HG02571 (cell line): ENCODE measurements at regions not wholly inside any gene's neighbourhood (a gene's known extent, or its start where the extent isn't known, plus 50 kb on each side); places are given as distances from the start of the nearest gene placed in this dataset.

Experiments used
- ATAC-seq: cut with Tn5 transposase; IDR thresholded peaks from one replicate; pipeline ENCODE4 v1.9.1; 2021; ENCODE audit warnings: mild to moderate bottlenecking, moderate library complexity; ENCODE audit not compliant: unreplicated experiment

DNA sequence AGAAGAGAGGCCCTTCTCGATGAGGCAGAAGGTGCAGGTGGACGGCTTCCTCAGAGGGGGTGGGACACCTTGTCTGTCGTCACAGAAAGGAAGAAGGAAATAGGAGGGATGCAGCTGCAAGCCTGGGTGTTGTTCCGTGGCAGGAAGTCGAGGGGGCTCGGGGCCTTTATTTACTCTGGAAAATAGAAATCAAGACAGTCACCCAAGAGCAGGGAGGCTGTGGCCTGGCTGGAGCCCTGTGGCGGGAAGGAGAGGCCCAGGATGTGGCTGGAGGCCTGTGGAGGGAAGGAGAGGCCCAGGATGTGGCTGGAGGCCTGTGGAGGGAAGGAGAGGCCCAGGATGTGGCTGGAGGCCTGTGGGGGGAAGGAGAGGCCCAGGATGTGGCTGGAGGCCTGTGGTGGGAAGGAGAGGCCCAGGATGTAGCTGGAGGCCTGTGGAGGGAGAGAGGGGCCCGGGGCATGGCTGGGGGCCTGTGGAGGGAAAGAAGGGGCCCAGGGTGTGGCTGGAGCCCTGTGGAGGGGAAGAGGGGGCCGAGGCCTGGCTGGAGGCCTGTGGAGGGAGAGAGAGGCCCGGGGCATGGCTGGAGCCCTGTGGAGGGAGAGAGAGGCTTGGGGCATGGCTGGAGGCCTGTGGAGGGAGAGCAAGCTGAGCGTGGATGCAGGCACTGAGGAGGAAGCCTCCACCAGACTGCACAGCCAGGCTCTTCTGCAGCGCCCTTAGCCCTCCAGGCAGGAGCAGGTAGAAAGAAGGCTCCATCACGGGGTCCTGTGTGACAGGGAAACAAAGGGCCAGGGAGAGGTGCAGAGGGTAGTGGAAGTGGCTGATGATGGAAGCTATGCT is 97.3 kb upstream of the SFMBT2 start:
- no peak for ATAC-seq

DNA sequence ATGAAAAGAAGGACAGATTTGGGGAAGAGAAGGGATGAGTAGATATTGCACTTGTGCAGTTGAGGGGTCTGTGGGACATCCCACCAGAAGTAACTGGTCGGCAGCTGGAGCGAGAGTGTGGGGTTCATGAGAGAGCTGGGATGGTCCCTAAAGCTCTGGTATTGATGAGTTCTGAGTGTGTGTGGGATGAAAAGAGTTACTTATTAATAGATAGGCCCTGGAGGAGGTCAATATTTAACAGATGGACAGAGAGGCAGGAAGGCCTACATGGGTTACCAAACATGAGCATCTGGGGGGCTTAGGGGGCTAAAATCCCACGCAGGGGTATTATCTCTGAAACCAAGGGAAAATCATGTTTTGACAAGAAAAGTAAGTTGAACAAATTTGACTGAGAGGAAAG is 95.7 kb upstream of the SFMBT2 start:
- no peak for ATAC-seq

DNA sequence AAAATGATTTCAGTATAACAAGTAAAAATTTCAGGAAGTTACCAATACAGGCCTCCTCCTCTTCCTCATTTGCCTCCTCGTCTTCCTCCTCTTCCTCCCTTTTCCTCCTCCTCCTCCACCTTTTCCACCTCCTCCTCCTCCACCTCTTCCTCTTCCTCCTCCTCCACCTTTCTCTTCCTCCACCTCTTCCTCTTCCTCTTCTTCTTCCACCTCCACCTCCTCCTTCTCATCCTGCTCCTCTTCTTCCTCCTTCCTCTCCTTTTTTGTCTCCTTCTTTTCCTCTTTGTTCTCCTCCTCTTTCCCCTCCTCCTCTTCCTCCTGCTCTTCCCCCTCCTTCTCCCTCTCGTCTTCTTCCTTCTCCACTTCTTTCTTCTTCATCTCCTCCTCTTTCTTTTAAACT is 94.4 kb upstream of the SFMBT2 start:
- no peak for ATAC-seq

DNA sequence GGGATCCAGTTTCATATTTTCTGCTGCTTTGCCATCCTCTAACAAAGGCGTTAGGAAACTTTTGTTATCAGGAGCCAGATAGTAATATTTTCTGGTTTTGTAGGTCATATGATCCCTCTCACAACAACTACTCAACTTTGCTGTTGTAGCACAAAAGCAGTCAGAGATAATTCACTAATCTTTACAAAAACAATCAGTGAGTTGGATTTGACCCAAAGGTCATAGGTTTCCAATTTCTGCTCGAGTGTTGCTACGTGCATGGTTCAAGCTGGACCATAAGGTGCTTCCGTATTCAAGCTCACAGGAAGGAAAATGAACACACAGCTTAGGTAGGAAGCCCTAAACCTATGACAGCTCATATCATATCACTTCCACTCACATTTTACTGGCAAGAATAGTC is 92.4 kb upstream of the SFMBT2 start:
- no peak for ATAC-seq

DNA sequence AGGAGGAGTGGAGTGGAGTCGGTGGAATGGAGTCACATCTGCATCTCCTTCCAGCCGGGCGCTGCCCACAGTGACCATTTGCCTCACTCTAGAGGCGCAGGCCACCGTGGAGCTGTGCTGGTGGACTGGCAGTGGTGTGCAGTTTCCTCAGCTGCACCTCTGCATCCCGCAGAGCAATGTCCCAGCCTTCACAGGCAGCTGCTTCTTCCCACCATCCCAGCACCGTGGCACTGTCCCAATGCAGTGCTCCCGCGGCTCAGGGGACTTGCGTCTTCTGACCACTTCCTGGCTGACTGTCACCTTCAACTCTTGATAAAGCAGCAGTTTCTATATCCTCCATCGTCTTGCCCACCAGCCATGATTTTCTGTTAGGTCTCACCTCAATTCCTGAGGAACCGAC is 90.3 kb upstream of the SFMBT2 start:
- no peak for ATAC-seq

DNA sequence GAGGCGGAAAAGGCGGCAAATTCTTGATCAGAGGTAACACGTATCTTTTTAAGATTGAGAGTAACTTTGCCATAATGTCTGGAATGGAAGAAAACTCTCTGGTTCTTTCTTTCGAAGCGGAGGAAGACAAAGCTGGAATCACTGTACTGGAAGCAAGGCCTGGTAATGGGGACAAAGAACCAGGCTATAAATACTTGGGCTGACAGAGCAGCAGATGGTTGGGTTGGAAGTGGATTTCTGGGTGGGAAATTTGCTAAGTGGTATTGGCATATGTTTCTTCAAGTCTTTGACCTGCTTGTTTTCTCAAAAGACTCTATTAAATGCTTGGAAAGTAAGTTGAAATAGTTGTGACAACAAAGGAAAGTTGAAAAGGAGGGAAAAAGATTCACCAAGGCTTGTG is 87.3 kb upstream of the SFMBT2 start:
- no peak for ATAC-seq

DNA sequence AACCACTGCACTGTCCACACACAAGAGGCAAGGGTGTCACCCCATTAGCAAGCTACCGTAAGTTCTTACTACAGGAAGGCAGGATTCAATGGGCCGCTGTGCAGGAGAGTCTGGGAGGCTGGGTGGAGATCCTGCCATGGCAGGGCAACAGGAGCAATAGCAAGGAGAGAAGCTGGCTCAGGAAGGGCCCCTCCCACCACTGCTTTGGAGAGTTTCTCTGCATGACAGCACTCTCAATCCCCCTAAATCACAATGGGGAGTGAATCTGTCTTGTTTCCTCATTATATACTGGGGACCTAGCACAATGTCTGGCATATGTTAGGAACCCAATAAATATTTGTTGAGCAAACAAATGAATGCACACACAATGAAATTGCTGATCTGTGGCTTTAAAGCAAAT is 83.2 kb upstream of the SFMBT2 start:
- ATAC-seq = no peak

DNA sequence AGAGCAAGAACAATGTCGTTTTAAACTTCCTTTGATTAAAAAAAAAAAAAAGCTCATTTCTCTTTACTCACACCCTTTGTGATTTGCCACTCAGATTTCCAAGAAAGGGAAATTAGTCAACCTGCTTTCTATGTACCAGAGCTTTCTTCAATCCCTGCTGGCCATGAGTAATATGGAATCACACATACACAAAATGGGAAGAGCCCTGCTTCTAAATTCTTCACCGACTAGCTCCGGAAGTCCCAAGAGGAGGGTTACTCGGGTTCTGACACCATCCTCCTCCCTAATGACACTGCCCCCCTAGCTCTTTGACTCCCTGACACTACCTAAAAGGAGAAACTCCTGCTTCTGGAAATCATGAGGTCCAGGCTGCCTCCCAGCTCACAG is 81.8 kb upstream of the SFMBT2 start:
- peak; percentile 26 for ATAC-seq

DNA sequence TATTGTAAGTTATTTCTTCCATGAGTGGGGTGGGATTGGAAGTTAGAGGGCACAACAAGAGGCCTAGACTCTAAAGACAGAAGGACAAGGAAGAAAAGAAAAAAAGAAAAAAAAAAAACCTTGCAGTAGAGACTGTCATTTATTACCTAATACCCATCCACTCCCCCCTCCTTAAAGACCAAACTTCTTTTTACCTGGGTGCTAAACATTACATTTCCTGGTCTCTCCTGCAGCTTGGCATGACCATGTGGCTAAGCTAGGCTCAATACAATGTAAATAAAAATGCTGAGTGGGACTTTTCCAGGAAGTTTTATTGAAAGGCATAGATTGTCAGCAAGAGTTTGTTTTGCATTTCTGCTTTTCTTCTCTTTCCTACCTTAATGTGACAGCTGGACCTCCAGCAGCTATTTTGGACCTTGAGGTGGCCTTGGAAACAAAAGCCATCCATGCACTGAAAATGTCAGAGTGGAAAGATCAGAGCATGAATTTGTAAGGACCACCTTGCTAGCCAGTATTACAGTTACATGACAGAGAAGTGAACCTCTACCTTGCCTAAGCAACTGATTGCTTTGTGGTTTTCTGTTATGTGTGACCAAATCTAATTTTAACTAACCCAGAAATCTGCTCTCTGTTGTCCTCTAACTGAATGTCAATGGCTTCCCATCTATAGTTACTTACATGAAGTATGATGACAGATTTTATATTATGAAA is 81.3 kb upstream of the SFMBT2 start:
- peak; percentile 79 for ATAC-seq

DNA sequence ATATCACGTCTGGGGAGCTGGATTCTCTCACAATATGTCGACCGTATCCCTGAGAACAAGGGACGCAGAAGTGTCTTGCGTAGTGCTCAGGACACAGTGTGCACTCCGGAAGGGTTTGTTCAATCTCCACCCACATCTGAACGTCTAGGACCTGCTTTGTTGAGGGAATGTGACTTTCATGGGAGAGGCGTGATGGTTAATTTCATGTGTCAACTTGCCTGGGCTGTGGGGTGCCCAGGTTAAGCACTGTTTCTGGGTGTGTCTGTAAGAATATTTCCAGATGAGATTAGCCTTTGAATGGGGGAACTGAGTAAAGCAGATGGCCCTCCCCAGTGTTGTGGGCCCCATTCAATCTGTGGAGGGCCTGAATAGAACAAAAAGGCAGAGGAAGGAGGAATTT is 80.4 kb upstream of the SFMBT2 start:
- no peak for ATAC-seq

DNA sequence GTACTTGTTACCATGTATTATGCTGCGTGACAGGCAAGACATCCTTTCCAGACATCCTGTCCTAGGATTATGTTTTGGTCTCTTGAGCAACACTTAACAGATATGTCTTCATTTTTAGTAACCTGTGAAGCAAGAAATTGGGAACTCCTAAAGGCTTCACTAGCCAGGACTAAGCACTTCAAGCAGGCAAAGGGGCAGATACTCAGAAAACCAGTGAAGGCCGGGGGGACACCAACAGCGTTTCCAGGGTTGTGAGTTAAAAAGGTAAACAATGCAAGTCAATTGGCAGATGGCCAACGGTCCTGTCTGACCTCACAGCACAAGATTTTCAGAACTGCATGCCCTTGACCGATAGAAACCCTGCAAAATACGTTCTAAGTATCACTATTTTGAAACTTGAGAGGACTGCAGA is 77.6 kb upstream of the SFMBT2 start:
- ATAC-seq = no peak

DNA sequence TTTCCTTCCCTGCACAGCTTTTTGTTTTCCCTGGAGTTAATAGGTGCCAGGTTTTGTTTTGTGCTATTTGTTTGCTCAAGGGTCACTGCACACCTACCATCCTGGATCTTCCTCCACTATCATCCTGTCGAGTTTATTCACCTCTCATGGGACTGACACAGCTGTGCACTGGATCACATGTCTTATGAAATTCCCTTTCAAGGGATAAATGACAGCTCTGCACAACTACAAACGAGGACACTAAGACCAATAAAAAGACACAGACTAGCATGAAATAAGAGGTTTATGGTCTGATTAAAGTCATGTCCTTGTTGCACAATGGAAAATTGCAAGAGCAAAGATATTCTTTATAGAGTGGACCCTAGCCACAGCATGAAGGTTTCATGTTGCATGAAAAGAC is 76.7 kb upstream of the SFMBT2 start:
- ATAC-seq = no peak

DNA sequence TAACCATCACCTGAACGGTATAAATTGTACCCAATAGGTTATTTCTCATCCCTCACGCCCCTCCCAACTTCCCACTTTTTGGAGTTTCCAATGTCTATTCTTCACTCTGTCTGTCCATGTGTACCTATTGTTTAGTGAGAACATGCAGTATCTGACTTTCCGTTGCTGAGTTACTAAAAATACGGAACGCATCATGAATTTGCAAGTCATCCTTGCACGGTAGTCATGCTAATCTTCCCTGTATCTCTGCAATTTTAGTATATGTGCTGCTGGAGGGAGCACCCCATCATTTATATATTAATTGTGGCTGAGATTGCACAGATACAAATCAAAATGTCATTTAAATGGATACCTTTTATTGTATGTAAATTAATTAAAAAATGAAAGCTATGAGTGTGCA is 75.7 kb upstream of the SFMBT2 start:
- ATAC-seq = no peak

DNA sequence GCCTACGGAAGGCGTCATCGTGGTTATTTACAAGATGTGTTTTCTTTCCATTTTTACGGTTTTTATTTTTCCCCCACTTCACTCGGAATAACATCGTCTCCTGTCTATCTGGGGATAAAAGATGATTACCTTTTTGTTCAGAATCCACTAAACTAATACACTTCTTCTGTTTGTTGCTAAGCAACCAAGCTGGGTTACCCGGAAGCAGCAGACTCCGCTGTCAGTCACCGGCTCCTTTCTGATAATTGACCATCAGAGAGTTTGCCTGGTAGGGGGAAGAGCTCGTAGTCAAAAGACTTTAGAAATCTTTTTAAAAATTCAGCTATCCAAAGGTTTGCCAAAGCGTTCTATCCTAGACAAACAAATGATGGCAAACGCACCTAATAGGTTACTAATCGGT is 75.0 kb upstream of the SFMBT2 start:
- no peak for ATAC-seq

DNA sequence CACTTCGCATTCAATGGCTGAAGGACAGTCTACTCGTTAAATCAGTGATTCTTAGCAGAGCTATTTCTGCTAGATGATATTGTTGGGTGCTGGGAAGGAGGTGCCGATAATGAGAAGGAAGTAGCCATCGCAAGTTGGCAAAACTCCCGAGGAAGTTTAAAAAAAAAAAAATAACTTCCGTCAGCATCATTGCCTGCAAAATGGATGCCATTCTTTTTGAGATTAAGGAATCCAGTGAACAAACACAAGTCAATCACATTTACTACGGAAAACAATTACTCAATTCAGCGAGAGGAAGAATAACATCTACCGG is 74.4 kb upstream of the SFMBT2 start:
- no peak for ATAC-seq

DNA sequence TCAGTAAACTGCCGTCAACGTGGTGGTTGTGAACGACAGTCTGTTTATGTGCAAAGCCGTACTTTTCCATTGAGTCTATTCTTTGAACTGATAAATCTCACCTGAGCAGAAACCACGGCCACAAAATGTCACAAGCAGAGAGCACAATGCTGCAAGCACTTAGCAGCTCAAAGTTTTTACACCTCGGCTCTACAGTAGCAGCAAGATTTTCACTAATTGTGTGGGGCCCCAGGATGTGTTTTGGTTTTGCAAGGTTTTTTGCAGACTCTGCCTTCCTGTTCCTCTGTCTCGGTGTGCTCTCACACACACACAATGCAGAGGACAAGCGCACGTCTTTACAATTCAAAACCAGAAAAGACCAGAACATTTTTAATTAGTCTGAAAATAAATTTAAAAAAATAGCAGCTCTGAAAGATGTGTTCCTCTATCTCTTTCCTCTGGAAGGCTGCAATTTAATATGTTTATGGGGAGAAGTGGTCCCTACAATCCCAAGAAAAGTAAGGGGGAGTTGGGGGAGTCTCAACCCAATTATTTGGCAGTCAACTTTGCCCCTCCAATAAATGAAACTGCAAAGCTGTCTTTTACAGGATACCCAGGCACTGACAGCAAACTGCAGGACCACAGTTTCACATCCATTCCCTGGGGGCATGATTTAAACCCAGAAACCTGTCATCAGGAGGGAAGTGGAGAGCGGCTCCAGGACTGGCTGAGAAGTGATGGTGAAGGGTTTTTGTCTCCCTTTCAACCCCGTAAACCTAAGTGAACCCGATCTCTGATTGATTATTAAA is 73.8 kb upstream of the SFMBT2 start:
- peak; percentile 78 for ATAC-seq

DNA sequence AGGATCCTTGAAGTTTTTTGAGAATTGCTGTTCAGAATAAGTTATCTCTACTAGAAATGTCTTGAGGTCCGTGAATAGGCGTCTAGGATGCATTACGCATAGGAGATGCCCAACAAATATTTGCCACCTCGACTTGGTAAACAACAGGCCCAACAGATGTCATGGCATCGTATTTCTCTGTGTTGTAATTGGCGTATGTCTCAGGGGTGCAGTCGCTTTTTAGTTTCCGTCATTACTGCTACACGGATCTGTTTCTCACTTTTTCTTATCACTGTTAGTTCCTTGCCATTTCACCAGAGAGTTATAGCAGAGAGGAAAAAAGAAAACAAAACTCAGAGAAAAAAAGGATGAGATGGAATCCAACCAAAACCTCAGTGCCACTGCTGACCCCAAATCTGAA is 73.0 kb upstream of the SFMBT2 start:
- ATAC-seq = no peak

DNA sequence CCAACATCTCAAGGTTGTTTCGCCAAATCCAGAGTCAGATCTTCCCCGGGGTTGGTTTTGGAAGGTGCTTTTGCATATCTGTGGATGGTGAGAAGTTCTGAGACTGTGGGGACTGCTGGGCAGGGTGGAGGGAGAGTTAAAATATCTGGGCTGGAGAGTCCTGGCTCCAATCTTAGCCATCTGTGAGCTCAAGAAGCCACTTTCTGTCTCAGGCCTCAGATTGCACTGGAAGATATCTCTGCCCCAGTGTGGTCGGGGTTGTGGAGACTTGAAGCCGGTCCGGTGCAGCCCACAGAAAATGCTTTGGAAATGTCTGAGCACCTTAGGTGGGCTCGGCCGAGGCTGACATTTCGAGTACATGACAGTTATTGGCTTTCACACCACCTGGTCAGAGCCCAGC is 72.2 kb upstream of the SFMBT2 start:
- ATAC-seq = no peak

DNA sequence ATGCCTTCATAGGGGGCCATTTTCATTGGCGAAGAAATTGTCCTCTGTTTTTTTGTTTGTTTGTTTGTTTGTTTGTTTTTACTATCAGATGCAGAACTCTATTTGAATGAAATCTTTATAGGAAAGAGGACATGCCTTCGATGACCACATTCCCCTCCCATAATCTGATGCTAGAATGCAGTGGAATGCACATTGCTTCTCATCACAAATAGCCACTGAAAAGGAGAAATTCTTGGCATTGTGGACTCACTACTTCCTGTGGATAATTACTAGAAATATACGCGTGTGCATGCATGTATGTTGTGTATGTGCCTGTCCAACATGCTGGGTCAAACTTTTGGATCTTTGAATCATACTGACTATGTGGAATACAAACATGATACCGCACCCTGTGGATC is 70.5 kb upstream of the SFMBT2 start:
- ATAC-seq = no peak

DNA sequence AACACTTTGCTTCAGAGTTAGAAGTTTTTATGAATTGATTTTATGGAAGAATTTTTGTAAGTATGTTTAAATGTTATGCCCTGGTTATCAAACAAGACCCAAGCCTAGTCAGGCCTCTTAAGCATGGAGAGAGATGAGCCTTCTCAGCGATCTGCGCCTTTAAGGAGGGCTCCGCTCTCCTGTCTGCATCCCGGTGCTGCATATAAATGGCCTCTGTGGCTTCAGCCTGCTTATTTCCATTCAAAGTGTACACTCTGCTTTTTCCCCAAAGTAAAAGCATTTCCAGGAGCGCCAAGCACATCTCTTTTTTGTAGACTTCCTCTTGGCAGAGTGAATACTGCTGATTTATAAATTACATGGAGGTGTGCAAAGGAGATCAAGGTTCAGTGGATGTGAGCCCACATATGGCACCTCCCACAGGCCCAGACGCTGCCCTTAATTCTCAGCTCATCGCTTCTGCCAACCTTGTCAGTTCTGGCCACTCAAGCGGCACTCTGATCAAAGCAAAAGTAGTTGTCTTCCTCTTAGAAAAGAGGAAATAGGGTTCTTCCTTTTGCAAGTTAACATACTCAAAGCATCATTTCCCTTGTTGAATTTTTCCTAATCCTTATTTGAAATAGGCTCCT is 70.0 kb upstream of the SFMBT2 start:
- no peak for ATAC-seq

DNA sequence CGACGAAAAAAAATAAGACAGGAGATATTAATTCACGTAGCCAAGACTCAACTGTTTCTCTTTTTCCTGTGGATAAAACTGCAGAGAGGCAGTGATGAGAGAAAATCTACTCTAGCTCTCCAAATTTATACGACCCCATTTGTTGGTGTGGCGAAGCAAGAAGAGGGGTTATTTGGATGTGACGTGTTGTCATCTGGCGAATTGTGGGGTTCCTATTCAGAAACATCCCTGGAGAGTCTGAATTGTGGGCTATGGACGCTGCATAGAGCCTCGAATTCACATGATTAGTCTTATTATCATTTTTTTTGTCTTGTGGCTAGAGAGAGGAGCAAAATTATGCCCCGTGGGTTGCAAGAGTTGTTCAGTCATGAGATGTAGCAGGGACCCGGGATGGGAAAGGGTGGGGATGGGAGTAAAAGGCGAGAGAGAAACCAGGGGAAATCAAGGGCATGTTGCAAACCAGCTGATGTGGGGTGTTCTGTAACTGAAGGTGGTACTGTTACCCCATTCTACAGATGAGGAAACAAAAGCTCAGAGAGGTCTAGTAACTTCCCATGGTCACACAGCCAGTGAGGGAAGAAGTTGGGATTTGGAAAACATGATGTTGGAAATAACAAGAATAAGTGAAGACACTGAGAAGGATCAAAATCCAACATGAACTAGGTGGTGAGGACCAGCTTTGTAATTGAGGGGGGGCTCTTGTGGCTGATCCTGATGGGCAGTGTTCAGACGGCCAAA is 69.2 kb upstream of the SFMBT2 start:
- ATAC-seq = no peak
